ENCODE measurements at regions not wholly inside any gene's neighbourhood (a gene's known extent, or its start where the extent isn't known, plus 50 kb on each side); places are given as distances from the start of the nearest gene placed in this dataset.

- TF ChIP-seq CTCF (IDR thresholded peaks at IDR 0.05; ENCODE audit: low read depth, low read length, missing input control) (no peak), FOXA2 (IDR thresholded peaks at IDR 0.05) (no peak), RAD21 (IDR thresholded peaks at IDR 0.05) (no peak), REST (IDR thresholded peaks at IDR 0.05) (no peak), HNF4A (conservative IDR thresholded peaks at IDR 0.05) (no peak), TAF1 (conservative IDR thresholded peaks at IDR 0.05) (no peak)
Observed at GRCh38 chr5:106290841-106291240, 1379.9 kb downstream of the EFNA5 start.

All from liver (tissue), 3 donors.